ENCODE measurements at regions not wholly inside any gene's neighbourhood (a gene's known extent, or its start where the extent isn't known, plus 50 kb on each side); places are given as distances from the start of the nearest gene placed in this dataset.

DNA sequence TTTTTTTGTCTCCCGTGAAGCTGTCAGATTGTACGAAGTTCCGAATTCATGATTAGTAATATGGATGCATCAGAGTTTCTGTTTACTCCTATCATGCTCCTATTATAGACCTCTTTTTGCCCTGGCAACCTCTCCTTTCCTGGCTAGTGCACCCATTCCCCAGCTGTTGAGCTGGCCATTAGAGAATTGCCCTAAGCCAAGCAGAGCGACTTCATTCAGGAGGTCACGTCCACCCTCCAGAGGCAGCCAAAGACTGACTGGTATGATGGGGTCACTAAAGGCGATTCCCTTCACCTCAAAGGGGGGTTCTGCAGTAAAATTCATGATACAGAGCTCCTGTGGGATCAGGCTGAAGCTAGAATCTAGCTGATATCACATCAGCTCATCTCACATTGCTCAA, 351.9 kb downstream of the BTBD3 start:
- H3K4me1 ChIP-seq = no peaks in the 10 kb centered on the region
- DNase-seq (ENCODE audit: low spot score in 2 of 2) = no peak
- H3K27me3 ChIP-seq = no peaks in the 10 kb centered on the region
- H3K9me3 ChIP-seq = no peaks in the 10 kb centered on the region
- no peaks in the 10 kb centered on the region for H3K36me3 ChIP-seq
- TF ChIP-seq, protein P1, sequence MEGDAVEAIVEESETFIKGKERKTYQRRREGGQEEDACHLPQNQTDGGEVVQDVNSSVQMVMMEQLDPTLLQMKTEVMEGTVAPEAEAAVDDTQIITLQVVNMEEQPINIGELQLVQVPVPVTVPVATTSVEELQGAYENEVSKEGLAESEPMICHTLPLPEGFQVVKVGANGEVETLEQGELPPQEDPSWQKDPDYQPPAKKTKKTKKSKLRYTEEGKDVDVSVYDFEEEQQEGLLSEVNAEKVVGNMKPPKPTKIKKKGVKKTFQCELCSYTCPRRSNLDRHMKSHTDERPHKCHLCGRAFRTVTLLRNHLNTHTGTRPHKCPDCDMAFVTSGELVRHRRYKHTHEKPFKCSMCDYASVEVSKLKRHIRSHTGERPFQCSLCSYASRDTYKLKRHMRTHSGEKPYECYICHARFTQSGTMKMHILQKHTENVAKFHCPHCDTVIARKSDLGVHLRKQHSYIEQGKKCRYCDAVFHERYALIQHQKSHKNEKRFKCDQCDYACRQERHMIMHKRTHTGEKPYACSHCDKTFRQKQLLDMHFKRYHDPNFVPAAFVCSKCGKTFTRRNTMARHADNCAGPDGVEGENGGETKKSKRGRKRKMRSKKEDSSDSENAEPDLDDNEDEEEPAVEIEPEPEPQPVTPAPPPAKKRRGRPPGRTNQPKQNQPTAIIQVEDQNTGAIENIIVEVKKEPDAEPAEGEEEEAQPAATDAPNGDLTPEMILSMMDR (IDR thresholded peaks at IDR 0.05) = no peak
- H3K4me3 ChIP-seq = no peak overlapping the region
- H3K27ac ChIP-seq = no peak overlapping the region
- intact Hi-C loops (cut with DNase I) = no loop called here

DNA sequence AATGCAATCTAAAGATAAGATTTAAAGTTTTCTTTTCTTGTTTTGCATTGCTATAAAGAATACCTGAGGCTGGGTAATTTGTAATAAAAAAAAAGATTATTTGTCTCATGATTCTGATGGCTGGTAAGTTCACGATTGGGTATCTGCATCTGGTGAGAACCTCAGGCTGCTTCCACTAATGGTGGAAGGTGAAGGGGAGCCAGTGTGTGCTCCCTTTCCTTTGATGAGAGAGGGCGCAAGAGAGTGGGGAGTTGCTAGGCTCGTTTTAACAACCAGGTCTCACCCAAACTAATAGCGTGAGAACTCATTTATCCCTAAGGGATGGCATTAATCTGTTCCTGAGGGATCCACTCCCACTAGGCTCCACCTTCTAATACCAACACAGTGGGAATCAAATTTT, 353.2 kb downstream of the BTBD3 start:
- DNase-seq (ENCODE audit: low spot score in 2 of 2) = no peak
- Histone ChIP-seq H3K4me1 (no peaks in the 10 kb centered on the region), H3K36me3 (no peaks in the 10 kb centered on the region), H3K27me3 (no peaks in the 10 kb centered on the region), H3K4me3 (no peak overlapping the region), H3K9me3 (no peaks in the 10 kb centered on the region), H3K27ac (no peak overlapping the region)
- intact Hi-C loops (cut with DNase I) = no loop called here
- TF ChIP-seq, protein P1 (IDR thresholded peaks at IDR 0.05) = no peak

DNA sequence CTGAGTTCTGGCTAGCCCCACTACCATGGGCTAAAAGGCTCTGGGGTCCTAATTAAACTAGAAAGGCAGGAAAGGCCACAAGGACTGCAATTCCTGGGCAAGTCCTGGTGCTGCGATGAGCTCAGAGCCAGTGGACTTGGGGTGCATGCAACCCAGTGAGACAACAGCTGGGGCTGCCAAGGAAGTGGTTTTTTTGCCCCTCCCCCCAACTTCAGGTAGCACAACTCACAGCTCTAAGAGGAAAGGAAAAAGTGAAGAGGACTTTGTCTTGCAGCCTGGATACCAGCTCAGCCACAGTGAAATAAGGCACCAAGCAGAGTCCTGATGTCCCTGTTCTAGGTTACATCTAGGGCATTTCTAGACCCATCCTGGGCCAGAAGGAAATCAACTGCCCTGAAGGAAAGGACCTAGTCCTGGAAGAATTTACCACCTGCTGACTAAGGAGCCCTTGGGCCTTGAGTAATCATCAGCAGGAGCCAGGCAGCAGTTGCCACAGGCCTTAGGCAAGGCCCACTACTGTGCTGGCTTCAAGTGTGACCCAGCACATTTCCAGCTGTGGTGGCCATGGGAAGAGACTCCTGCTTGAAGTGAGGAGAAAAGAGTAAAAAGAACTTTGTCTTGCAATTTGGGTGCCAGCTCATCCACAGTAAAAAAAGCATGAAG, 358.4 kb downstream of the BTBD3 start:
- no peak overlapping the region for H3K4me3 ChIP-seq
- TF ChIP-seq, protein P1 (IDR thresholded peaks at IDR 0.05) = no peak
- no peak overlapping the region for H3K27ac ChIP-seq
- no peaks in the 10 kb centered on the region for H3K36me3 ChIP-seq
- no peaks in the 10 kb centered on the region for H3K27me3 ChIP-seq
- H3K9me3 ChIP-seq = no peaks in the 10 kb centered on the region
- H3K4me1 ChIP-seq = no peaks in the 10 kb centered on the region
- no peak for DNase-seq (ENCODE audit: low spot score in 2 of 2)
- intact Hi-C loops (cut with DNase I) = no loop called here

DNA sequence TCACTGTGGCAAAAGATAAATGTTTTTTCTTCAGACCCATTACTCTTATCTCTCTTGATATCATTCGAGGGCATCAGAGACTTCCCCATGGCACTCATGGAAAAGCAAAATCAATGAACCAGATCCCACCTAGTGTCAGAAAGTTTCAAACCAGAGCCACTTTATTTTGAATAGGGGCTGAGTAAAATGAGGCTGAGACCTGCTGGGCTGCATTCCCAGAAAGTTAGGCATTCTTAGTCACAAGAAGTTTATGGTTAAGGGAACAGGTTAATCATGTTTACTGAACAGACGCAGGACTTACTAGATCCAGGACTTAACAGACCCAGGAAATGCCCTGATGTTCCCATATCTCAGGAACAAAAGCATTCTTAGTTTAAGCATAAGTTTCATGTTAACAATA, 369.9 kb downstream of the BTBD3 start:
- intact Hi-C loops (cut with DNase I) = no loop called here
- DNase-seq (ENCODE audit: low spot score in 2 of 2) = no peak
- H3K36me3 ChIP-seq = no peaks in the 10 kb centered on the region
- TF ChIP-seq, protein P1 (IDR thresholded peaks at IDR 0.05) = no peak
- no peaks in the 10 kb centered on the region for H3K4me1 ChIP-seq
- no peaks in the 10 kb centered on the region for H3K9me3 ChIP-seq
- no peaks in the 10 kb centered on the region for H3K27me3 ChIP-seq
- H3K4me3 ChIP-seq = no peak overlapping the region
- no peak overlapping the region for H3K27ac ChIP-seq

DNA sequence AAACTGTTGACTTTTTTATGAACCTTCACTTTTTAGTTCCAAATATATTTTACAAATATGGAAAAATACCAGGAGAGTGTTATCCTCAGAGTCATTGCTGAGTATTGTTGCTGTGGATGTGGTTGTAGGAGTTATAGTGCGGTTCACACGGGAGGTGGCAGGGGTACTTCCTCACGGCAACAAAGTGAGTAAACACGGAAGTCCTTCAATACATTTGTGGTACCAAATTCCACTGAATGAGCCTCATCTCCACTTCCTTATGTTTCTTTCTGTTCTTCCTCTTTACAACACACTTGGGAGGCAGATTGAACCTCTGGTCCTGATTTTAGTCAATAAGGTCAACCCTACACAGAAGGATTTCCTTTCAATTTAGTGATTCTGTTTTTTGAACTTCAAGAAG, 371.8 kb downstream of the BTBD3 start:
- TF ChIP-seq, protein P1 (IDR thresholded peaks at IDR 0.05) = no peak
- Histone ChIP-seq H3K27me3 (no peaks in the 10 kb centered on the region), H3K9me3 (no peaks in the 10 kb centered on the region), H3K4me1 (no peaks in the 10 kb centered on the region), H3K27ac (no peak overlapping the region), H3K36me3 (no peaks in the 10 kb centered on the region), H3K4me3 (no peak overlapping the region)
- intact Hi-C loops (cut with DNase I) = no loop called here
- DNase-seq (ENCODE audit: low spot score in 2 of 2) = no peak

DNA sequence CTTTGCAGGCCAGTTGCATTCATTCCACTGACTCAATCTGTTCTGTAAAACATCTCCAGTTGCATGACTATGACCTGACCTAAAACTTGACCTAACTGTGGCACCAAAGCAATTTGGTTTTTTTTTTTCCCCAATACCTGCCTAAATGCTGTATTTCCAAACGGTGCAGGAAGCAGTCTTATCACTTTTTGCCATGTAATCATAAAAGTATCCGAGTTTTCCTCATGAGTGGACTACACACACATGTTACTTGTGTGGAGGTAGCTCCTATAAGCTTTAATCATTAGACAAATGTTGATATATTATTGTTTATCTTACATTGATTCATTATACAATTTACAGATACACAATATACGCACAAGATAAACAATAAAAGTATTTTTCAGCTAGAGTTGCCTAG, 373.7 kb downstream of the BTBD3 start:
- DNase-seq (ENCODE audit: low spot score in 2 of 2) = no peak
- H3K4me3 ChIP-seq = no peak overlapping the region
- H3K36me3 ChIP-seq = no peaks in the 10 kb centered on the region
- intact Hi-C loops (cut with DNase I) = no loop called here
- no peaks in the 10 kb centered on the region for H3K4me1 ChIP-seq
- TF ChIP-seq, protein P1 (IDR thresholded peaks at IDR 0.05) = no peak
- H3K9me3 ChIP-seq = no peaks in the 10 kb centered on the region
- no peak overlapping the region for H3K27ac ChIP-seq
- H3K27me3 ChIP-seq = no peaks in the 10 kb centered on the region
